ENCODE measurements at regions not wholly inside any gene's neighbourhood (a gene's known extent, or its start where the extent isn't known, plus 50 kb on each side); places are given as distances from the start of the nearest gene placed in this dataset.
"Not testable (repeated sequence)": the region's sequence is repeated elsewhere in the genome, so short reads cannot be mapped to it uniquely, and the experiment has no call there.

DNA sequence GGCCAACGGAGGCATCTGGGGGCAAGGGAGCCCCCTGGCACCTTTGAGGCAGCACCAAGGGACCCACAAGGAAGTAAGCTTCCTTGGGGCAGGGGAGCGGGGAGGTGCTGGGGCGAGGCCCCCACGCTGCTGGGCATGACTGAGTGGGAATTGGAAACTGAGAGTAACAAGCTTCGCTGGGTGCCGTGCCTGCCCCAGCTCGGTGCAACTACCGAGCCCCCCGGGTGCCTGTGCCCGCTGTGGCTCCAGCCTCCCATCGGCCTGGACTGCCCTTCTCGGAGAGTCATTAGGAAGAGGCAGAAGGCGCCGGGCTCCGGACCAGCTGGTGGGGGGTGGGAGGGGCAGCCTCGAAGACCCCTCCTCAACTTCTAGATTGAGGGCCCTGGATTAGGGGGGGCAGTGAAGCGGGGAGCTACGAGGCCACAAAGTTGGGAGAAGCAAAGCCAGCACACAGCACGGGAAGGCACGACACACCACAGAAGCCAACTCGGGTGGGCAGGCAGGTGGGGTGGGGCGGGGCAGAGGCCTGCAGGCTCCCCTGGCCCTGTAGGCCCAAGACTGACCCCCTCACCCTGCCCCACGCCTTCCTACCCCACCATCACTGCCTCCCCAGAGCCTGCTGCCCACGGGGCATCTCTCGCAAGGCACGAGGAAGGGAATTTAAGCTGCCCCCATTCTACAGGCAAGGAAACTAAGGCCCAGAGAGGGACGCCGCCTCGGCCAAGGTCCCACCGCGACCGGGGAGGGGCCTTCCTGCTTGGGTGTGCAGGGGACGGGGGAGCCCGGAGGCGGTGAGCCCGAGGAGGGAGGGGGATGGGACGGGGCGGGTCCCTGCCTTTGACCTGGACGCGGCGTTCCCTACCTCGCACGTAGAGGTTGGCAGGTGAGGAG is 83.2 kb downstream of the PTPRS start:
- DNase-seq (ENCODE audit: low spot score): no peak

DNA sequence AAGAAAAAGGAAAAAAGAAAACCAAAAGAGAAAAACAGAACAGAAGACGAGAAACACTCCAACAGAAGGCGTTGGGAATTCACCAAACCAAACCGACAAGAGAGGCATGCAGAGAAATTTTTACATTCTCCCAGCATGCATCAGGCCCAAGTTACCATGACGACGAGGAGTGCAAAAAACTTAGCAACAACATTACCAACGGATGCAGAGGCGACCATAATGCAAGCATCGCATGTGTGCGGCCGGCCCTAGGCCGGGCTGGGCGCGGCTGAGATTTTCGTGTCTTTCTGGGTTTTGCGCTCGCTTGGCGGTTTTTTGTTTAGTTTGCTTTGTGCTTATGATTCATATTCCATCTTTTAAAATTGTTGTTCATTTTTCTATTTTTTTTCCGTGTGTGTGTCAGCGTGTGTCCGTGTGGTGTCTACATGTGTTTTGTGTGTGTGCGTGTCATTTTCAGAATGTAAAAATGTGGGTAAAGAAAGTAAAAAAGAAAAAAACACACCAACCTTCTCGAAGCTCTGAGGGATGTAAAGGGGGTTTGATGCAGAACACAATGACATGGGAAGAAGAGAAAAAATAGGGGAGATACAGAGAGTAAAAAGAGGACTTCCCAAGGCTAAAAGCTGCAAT is 84.9 kb downstream of the PTPRS start:
- no peak for DNase-seq (ENCODE audit: low spot score)

DNA sequence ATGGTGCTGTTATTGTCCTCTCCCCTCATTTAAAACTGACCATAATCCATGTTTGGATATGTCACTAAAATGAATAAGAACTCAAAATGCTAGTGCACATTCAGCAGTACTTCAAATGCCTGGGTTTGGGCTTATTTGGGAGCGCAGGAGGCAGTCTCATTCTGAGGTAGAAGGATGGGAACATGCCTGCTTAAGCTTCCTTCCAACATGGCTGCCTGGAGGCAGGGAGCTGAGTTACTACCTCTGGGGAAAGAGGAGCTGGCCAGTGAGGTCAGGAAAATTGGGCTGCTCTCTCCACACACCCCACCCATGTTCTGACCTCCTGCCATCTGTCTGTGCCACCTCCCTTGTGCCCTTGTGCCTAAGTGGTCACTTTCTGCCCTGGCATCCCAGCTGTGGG is 85.7 kb downstream of the PTPRS start:
- no peak for DNase-seq (ENCODE audit: low spot score)

DNA sequence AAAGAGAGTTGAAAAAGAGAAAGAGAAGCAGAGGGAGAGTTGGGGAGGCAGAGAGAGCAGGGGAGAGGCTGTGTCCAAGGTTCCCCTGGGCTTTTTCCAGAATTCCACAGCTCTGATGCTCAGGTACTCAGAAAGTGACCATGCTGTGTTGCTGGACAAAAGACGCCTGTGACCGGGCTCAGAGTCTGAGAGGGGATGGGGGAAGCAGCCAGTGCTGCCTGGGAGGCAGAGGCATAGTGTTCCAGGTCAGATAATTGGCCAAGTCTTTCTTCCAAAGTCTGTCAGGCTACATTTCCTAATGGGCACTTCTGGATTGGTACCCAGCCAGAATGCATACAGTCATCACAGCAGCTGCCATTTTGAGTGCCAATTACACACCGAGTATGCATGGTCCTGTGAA is 86.1 kb downstream of the PTPRS start:
- DNase-seq (ENCODE audit: low spot score): no peak

DNA sequence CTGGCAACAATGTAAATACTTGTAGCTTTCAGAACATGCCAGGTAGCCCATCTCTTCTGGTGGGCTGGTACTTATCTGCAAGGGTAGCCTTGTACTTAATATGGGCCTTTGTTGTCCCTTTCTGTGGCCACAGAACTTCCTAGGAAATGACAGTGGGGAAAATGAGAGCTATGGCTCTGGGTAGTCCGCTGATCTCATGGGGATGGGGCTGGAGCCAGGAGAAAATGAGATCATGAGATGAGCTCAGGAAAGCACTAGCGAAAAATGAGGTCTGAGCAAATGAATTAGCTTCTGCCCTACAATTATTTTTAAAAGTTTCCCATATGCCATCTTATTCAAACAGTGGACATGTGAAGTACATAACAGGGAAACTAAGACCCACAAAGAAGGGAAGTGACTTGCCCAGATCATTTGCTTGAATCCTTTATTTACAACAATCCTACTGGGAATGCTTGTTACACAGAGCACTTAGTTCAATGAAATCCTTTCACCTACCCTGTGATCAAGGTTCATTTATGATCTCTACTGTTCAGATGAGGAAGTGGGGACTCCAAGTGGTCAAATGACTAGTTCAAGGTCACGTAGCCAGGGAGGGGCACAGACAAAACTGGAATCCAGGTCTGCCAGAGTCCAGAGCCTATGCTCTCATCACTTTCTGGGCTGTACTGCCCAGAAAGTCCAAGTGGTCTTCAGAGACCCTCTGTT is 87.1 kb downstream of the PTPRS start:
- DNase-seq (ENCODE audit: low spot score): no peak

DNA sequence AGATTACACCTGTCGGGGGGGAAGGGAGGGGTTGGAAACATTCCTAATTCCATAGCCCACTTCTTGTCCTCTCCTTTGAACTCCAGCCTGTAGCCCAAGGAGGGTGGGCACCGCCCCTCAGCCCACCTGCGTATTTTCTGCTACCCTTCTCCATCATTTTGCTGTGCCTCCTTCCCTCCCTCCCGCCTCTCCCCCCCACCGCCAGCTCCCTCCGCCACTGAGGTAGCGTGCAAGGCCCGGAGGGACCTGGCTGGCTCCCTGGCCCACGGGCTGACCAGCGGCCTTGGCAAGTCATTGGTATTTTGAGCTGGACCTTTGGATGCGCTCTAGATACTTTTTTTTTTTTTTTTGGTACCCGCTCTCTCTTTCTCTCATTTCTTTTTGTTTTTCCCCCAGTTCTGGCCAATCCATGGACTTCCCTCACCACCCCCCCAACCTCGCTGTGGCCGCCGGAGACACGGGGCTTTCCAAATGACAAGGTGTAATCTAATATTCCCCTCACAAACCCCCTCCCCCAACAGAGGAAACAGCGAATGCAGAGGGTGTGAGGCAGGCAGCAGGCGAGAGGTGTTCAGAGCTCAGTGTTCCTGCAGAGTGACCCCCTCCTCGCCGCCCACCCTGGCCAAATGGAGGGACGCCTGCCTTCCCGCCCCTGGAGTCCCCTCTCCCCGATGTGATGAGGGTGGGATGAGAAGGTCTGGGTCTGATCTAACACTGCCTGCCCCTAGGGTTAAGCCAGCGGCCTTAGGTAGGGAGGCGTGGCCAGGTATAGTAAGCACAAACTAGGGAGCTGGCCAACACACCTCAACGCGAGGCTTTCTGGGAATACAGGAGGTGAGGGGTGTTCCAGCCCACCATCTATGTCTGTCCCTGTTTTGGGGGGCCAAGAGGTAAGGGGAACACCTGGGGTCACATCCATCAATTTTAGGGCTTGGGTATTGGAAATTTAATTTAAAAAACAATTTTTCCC is 89.2 kb downstream of the PTPRS start:
- no peak for DNase-seq (ENCODE audit: low spot score)

DNA sequence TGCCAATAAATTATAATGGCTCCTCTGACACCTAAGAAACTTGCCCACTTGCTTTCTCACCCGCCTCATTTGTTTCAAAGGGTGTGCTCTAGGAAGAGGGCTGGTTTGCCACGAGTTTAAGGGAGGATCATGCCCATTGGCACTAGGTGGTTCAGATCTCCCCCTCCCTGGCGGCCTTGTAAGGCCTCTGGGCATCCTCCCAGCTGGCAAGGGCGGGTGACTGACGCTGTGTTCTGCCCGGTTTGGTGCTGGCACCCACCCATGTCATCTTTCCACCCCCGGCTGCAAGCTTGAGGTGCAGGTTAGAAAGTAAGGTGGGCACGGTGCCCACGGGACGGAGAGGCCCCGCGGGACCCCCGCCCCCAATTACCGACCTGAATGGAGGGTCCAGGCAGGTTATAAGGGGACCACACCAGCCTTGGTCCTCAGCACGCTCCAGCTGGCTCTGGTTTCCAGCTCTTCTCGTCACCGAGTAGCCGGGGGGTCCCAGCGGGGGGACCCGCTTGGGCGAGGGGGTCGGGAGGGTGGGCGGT is 90.4 kb downstream of the PTPRS start:
- DNase-seq (ENCODE audit: low spot score): no peak

DNA sequence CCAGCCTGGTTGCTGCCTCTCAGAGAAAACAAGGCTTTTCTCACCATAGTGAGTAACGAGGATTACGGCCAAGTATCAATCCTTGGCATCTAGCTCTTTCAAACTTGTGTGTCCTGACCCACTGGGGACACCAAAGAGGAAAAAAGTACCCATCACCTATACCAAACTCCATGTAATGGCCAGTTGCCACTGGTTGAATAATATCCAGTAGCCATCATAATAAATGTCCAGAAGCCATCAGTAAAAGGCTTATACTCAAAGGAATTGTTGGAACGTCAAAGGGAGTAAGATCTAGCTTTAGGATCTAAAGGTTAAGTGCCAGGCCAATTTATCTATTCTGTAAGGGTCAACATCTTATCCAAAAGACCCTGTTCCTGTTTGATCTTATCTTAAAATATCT is 91.1 kb downstream of the PTPRS start:
- no peak for DNase-seq (ENCODE audit: low spot score)

DNA sequence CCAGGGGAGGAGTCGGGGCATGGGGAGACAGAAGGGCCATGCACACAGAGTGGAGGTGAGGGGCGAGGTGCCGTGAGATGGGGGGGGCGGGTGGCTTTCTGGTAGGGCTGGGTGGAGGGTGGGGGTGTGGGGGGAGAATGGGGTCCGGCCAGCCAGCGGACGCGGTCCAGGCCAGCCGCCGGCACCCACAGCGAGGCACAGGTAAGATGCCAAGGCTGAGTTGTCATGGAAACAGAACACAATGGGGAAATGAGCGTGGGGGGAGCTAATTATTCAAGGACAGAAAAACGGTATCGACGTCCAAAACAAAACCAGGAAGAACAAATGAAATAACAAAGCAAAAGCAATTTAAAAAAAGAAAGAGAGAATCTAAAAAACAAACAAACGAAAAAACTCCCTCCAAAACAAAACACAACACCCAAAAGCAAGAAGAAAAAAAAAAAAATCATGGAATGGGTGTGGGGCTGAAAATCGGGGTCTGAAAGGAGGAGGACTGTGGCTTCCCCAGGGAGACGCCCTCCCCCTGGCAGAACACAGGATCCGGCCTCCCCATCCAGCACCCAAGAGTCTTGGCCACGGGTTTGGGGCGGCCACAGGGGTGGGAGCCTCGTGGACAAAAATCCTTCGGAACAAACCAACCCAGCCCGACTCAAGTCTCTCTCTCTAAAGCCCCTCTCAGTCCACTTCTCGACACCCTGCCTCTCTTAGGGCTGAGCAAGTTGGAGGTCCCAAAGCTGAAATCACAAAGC is 92.5 kb downstream of the PTPRS start:
- DNase-seq (ENCODE audit: low spot score): no peak

DNA sequence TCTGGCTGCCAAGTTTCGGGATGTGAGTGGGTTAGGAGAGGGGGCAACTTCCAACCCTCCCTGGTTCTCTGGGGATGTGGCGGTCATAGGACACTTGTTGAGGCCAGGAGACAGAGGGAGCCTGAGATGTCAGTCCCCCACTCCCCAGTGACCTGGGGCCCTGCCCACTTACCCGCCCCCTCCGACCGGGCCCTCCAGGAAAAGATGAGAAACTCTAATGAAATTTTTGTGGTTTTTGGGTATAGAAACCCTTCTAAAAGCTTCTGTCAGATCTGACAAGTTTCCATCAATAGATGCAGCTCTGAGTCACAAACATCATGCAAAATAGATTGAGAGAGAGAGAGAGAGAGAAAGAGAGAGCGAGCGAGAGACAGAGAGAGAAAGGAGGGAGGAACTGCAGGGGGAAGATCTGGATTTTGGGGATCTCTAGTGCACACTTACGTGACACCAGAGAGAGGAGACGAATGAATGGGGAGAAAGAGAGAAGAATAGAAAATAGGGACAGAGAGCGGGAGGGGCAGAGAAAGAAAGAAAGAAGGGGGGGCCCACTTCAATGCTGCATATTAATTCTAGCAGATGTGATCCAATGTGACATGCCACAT is 94.0 kb downstream of the PTPRS start:
- DNase-seq (ENCODE audit: low spot score): no peak

DNA sequence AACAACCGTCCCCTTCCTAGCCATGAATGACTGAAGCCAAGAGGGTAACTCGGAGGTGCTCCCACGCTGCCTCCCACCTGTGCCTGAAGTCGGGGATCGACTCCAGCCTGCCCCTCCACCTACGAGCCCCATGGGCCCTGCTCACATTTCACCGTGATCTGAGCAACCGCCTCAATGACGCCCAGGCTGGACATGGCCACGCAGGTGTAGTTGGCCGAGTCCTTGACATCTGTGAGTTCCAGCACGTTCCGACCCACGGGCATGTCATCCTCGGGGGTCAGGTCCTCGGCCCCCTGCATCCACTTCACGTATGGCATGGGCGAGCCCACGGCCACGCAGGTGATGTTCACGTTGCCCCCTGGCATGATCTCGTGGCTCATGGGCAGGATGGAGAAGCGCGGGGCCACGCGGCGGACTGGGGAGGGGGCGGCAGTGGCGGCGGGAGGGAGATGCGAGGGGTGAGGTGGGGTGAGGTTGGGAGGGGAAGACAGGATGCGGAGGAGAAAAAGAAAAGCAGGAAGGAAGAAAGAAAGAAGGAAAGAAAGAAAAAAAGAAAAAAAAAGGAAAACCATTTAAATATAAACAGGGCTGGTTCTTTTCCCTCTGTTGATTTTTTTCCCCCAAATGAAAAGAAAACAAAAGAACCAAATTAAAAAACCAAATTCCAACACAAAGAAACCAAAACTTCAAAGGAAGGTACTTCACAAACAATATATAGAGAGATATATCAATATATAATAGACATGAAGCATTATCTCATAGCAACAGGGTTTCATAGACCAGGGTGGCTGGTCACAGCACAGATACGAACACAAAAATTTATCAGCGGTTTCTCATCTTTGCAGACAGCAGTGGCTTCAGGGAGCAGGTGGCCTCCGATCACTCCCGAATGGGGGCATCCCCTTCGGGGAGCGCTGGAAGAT is 94.7 kb downstream of the PTPRS start:
- DNase-seq (ENCODE audit: low spot score): no peak

DNA sequence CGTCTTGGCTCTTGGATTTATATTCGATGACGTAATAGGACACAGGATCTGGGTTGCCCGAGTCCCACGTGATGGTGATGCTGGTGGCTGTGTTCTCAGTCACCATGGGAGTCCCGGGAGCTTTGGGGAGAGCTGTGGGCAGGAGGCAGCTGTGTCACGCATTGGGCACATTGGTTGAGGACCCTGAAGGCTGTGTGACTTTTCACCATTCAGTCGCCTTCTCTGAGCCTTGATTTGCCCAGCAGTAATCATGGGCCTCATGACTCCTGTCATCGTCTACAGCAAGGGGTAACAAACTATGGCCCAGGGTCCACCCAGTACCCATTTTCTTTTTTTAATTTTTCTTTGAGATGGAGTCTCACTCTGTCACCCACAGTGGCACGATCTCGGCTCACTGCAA is 96.3 kb downstream of the PTPRS start:
- no peak for DNase-seq (ENCODE audit: low spot score)

DNA sequence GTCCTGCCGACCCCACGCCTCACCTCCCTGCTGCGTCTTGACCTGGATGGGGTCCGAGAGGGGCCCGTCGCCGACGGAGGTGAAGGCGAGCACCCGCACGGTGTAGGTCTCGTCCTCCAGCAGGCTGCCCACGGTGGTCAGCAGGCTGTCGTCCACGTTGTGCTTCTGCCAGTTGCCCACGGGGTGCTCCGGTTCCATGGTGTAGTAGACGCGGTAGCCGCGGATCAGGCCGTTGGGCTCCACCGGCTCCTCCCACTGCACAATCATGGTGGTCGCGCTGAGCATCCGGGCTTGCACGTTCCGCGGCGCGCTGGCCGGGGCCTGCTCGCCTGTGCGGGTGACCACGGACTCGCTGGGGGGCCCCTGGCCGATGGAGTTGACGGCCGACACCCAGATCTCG is 96.7 kb downstream of the PTPRS start:
- no peak for DNase-seq (ENCODE audit: low spot score)

DNA sequence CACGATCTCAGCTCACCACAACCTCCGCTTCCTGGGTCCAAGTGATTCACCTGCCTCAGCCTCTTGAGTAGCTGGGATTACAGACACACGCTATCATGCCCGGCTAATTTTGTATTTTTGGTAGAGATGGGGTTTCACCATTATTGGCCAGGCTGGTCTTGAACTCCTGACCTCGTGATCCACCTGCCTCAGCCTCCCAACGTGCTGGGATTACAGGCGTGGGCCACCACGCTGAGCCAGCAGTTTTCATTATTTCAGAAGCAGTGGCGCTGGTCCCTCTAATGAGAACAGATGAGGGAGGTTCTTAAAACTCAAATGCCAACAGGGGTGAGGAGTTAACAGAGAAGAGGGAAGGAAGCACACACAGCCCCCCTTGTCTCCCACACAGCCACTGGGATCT is 98.7 kb downstream of the PTPRS start:
- not testable (repeated sequence) for DNase-seq (ENCODE audit: low spot score)

DNA sequence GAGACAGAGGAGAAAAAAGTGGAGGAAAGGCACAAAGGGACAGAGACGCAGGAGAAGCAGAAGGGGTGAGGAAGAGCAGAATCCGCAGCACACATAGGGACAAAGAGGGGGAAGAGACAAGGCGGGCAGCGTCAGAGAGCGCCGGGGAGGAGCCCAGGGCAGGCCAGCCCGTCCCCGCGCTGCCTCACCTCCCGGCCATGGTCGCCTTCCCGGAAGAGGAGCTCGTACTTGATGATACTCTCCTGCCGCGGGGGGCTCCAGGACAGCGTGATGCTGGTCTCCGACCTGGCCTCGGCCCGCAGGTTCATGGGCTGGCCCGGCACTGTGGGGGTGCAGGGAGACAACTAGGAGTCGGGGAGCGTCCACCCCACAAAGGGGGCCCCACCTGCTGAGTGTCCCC is 100.6 kb downstream of the PTPRS start:
- no peak for DNase-seq (ENCODE audit: low spot score)

DNA sequence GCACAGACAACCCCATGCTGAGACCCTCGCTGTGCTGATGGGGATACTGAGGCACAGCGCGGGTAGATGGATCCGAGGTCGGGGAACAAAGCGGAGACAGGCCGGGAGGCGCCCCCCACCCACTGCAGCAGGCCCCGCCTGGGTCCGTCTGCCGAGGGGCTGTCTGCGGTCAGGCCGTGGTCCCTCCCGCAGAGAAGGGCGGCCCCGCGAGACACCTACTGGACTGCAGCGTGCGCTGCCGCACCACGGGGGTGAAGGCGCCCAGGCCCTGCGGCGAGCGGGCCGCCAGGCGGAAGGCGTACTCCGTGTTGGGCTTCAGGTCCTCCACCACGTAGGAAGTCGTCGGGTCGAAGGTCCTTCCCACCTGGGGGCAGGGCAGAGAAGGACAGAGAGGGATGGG is 101.9 kb downstream of the PTPRS start:
- DNase-seq (ENCODE audit: low spot score): no peak

DNA sequence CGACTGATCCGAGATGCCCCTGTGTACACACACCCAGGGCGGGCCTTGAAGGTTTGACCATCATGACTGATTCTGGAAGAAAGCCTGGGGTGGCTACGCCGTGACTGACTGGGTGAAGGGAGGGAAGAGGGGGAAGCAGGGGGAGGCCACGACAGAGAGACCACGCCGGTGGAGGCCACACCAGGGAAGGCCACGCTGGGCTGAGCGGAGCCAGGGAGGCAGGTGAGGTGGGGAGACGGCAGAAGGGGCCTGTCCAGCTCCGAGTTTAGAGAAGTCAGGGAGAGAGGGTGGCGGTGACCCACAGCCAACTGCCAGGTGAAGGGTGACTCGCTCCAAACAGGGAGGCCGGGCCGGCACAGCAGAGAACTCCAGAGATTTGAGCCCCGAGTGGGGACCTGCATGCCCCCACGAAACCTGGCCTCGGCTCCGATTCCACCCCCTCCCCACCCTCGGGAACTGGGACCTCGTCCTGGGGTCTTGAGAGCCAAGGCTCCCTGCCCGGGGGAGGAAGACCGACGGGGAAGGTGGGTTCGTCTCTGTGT is 102.6 kb downstream of the PTPRS start:
- DNase-seq (ENCODE audit: low spot score): no peak

DNA sequence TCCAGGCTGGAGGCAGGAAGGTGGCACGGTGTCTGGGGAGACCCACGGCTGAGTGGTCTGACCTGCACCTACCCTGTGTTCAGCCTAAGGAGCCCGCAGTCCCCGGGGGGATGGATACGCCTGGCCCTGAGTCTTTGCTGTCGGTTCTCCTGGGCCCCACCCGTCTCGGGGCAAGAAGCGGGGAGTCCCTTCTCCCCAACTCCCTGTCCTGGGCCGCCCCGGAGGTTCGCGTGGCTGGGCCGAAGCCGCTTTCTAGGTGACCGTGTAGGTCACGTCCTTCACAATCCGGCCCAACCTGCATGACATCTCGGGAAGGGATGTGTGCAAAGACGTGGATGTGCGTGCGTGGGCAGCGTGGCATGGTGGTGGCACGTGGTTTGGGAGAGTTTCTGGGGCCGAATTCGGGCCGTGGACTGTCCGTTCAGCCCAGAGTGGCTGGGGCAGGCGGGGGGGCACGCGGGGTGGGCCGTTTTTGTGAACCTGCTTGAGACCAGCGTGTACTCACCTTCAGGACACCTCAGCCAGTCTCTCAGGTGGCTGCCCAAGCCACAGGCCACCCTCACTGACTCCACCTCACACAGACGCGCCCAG is 103.3 kb downstream of the PTPRS start:
- DNase-seq (ENCODE audit: low spot score): no peak
